Activated CD4-positive, alpha-beta T cell treated with anti-CD3 and anti-CD28 coated beads for 36 hours (primary cell): ENCODE measurements at regions not wholly inside any gene's neighbourhood (a gene's known extent, or its start where the extent isn't known, plus 50 kb on each side); places are given as distances from the start of the nearest gene placed in this dataset.

ENCODE experiments used
- ATAC-seq: fragments of 200-7000 bp; cut with Tn5 transposase; one replicate; pipeline ENCODE4 v1.10.0; 2021; ENCODE audit warnings: mild to moderate bottlenecking, moderate library complexity
- CTCF ChIA-PET: fragments of 350-600 bp; sonication (Branson Sonifier 250); formaldehyde crosslinking; loops from one replicate; lab custom pipeline; 2021; ENCODE audit warnings: antibody characterized with exemption; lab: Charles Lee
- POLR2A ChIA-PET: fragments of 350-600 bp; sonication (Branson Sonifier 250); formaldehyde crosslinking; loops from one replicate; lab custom pipeline; 2021; ENCODE audit warnings: antibody characterized with exemption, inconsistent platforms; lab: Charles Lee
- DNase-seq: peaks from one replicate; pipeline ENCODE4 v3.0.0-alpha.2; 2020
- H3K27ac Mint-ChIP-seq: one replicate; pipeline ENCODE4 v1.8.0; 2021; ENCODE audit warnings: mixed read lengths
- H3K27me3 Mint-ChIP-seq: one replicate; pipeline ENCODE4 v1.8.0; 2021; ENCODE audit warnings: mixed read lengths
- H3K36me3 Mint-ChIP-seq: one replicate; pipeline ENCODE4 v1.8.0; 2021; ENCODE audit warnings: low read depth, mixed read lengths
- H3K4me1 Mint-ChIP-seq: one replicate; pipeline ENCODE4 v1.8.0; 2021; ENCODE audit warnings: mixed read lengths
- H3K4me3 Mint-ChIP-seq: one replicate; pipeline ENCODE4 v1.8.0; 2021; ENCODE audit warnings: mild to moderate bottlenecking, moderate library complexity, mixed read lengths
- H3K9me3 Mint-ChIP-seq: one replicate; pipeline ENCODE4 v1.8.0; 2021; ENCODE audit warnings: low read depth, mixed read lengths
- intact Hi-C, 2 experiments: fragments of 100-400 bp; cut with DNase I in 1 of 2; cut with micrococcal nuclease in 1 of 2; formaldehyde crosslinking; loops; one replicate each; pipeline versions ENCODE4 v1.14.2 to v1.15.1; 2022 to 2024; cut with DNase I, micrococcal nuclease

DNA sequence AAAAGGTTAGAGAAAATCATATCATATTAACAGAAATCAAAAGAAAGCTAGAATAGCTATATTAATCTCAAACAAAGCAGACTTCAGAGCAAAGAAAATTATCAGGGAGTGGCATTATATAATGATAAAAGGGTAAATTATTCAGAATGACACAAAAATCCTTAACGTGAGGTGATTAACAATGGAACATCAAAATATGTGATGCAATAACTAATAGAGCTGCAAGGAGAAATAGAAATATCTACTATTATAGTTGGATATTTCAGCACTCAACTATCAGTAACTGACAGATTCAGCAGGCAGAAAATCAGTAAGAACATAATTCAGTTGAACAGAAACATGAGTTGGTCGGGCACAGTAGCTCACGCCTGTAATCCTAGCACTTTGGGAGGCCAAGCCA, 275.1 kb upstream of the FSIP2 start:
- H3K4me1 Mint-ChIP-seq = no peaks in the 10 kb centered on the region
- H3K36me3 Mint-ChIP-seq = no peaks in the 10 kb centered on the region
- DNase-seq (no peak), ATAC-seq (no peak)
- intact Hi-C loops = no loop called here
- H3K9me3 Mint-ChIP-seq = peaks cover 5% of the 10 kb centered on the region
- no peaks in the 10 kb centered on the region for H3K27me3 Mint-ChIP-seq
- no peak overlapping the region for H3K27ac Mint-ChIP-seq
- CTCF ChIA-PET = no interaction called here
- POLR2A ChIA-PET = no interaction called here
- H3K4me3 Mint-ChIP-seq = no peak overlapping the region

DNA sequence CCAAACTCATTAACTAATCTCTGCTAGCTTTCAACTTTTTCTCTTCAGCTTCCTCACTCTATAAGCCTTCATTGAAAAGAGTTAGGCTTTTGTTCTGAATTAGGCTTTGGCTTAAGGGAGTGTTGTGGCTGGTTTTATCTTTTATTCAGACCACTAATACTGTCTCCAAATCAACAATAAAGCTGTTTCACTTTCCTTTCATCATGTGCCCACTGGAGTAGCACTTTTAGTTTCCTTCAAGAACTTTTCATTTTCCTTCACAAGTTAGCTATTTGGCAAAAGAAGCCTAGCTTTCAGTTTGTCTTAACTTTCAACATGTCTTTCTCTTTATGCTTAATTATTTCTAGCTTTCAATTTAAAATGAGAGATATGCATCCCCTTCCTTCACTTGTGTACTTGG, 271.7 kb upstream of the FSIP2 start:
- POLR2A ChIA-PET = no interaction called here
- ATAC-seq = no peak

GRCh38 chr2:185471441-185471840, 267.2 kb upstream of the FSIP2 start:
- ATAC-seq (no peak), DNase-seq (no peak)
- CTCF ChIA-PET = no interaction called here
- H3K4me1 Mint-ChIP-seq = no peaks in the 10 kb centered on the region
- no peak overlapping the region for H3K27ac Mint-ChIP-seq
- H3K36me3 Mint-ChIP-seq = no peaks in the 10 kb centered on the region
- no peaks in the 10 kb centered on the region for H3K9me3 Mint-ChIP-seq
- intact Hi-C loops = no loop called here
- no peak overlapping the region for H3K4me3 Mint-ChIP-seq
- POLR2A ChIA-PET = no interaction called here
- no peaks in the 10 kb centered on the region for H3K27me3 Mint-ChIP-seq

More for the DNA sequence above, 271.7 kb upstream of the FSIP2 start:
- Mint-ChIP-seq H3K27ac (no peak overlapping the region), H3K36me3 (no peaks in the 10 kb centered on the region), H3K4me1 (no peaks in the 10 kb centered on the region), H3K9me3 (peaks cover 5% of the 10 kb centered on the region), H3K4me3 (no peak overlapping the region), H3K27me3 (no peaks in the 10 kb centered on the region)
- intact Hi-C loops = no loop called here
- CTCF ChIA-PET = interaction anchor here (0.6 kb wide), 1 partner anchor 321 kb away, joined by 3 read pairs; no protein-coding TSS in a partner anchor
- no peak for DNase-seq

- H3K27ac Mint-ChIP-seq = no peak overlapping the region
- no peaks in the 10 kb centered on the region for H3K9me3 Mint-ChIP-seq
- no peaks in the 10 kb centered on the region for H3K27me3 Mint-ChIP-seq
- intact Hi-C loops = no loop called here
- ATAC-seq (no peak), DNase-seq (no peak)
- H3K4me1 Mint-ChIP-seq = no peaks in the 10 kb centered on the region
- POLR2A ChIA-PET = no interaction called here
- CTCF ChIA-PET = no interaction called here
- no peaks in the 10 kb centered on the region for H3K36me3 Mint-ChIP-seq
- no peak overlapping the region for H3K4me3 Mint-ChIP-seq
Observed at GRCh38 chr2:185472574-185472973, 266.0 kb upstream of the FSIP2 start.

- no peak overlapping the region for H3K27ac Mint-ChIP-seq
- H3K36me3 Mint-ChIP-seq = no peaks in the 10 kb centered on the region
- intact Hi-C loops = no loop called here
- DNase-seq = no peak
- no peak overlapping the region for H3K4me3 Mint-ChIP-seq
- ChIA-PET POLR2A (no interaction called here), CTCF (no interaction called here)
- no peaks in the 10 kb centered on the region for H3K4me1 Mint-ChIP-seq
- no peak for ATAC-seq
- no peaks in the 10 kb centered on the region for H3K9me3 Mint-ChIP-seq
- no peaks in the 10 kb centered on the region for H3K27me3 Mint-ChIP-seq
Observed at GRCh38 chr2:185473838-185474237, 264.8 kb upstream of the FSIP2 start.

GRCh38 chr2:185475914-185476313, 262.7 kb upstream of the FSIP2 start:
- Mint-ChIP-seq H3K27me3 (no peaks in the 10 kb centered on the region), H3K36me3 (no peaks in the 10 kb centered on the region), H3K27ac (no peak overlapping the region), H3K4me1 (no peaks in the 10 kb centered on the region), H3K9me3 (no peaks in the 10 kb centered on the region), H3K4me3 (no peak overlapping the region)
- intact Hi-C loops = no loop called here
- no peak for ATAC-seq
- no peak for DNase-seq
- CTCF ChIA-PET = no interaction called here
- POLR2A ChIA-PET = no interaction called here

- CTCF ChIA-PET = no interaction called here
- ATAC-seq = no peak
- Mint-ChIP-seq H3K36me3 (no peaks in the 10 kb centered on the region), H3K4me1 (no peaks in the 10 kb centered on the region), H3K9me3 (peaks cover 2% of the 10 kb centered on the region), H3K4me3 (no peak overlapping the region), H3K27me3 (no peaks in the 10 kb centered on the region), H3K27ac (no peak overlapping the region)
- intact Hi-C loops = no loop called here
- POLR2A ChIA-PET = no interaction called here
- no peak for DNase-seq
Observed at GRCh38 chr2:185477452-185477851, 261.2 kb upstream of the FSIP2 start.

GRCh38 chr2:185484602-185485001, 254.0 kb upstream of the FSIP2 start:
- Mint-ChIP-seq H3K9me3 (peaks cover 10% of the 10 kb centered on the region), H3K4me3 (no peak overlapping the region), H3K36me3 (no peaks in the 10 kb centered on the region), H3K4me1 (no peaks in the 10 kb centered on the region), H3K27me3 (no peaks in the 10 kb centered on the region), H3K27ac (no peak overlapping the region)
- ATAC-seq = no peak
- ChIA-PET CTCF (no interaction called here), POLR2A (no interaction called here)
- intact Hi-C loops = no loop called here
- DNase-seq = no peak

- Mint-ChIP-seq H3K9me3 (peaks cover 10% of the 10 kb centered on the region), H3K27ac (no peak overlapping the region), H3K4me3 (no peak overlapping the region), H3K36me3 (no peaks in the 10 kb centered on the region), H3K4me1 (no peaks in the 10 kb centered on the region), H3K27me3 (no peaks in the 10 kb centered on the region)
- CTCF ChIA-PET = interaction anchor here (1.0 kb wide), 1 partner anchor 17 kb away, joined by 3 read pairs; no protein-coding TSS in a partner anchor
- POLR2A ChIA-PET = no interaction called here
- no peak for DNase-seq
- no peak for ATAC-seq
- intact Hi-C loops = no loop called here
Observed at GRCh38 chr2:185502351-185502750, 236.3 kb upstream of the FSIP2 start.

- DNase-seq (no peak), ATAC-seq (no peak)
- Mint-ChIP-seq H3K4me3 (no peak overlapping the region), H3K36me3 (no peaks in the 10 kb centered on the region), H3K9me3 (peaks cover 31% of the 10 kb centered on the region), H3K27ac (no peak overlapping the region), H3K4me1 (no peaks in the 10 kb centered on the region), H3K27me3 (no peaks in the 10 kb centered on the region)
- intact Hi-C loops = no loop called here
- CTCF ChIA-PET = interaction anchor here (1.0 kb wide), 1 partner anchor 13 kb away, joined by 3 read pairs; no protein-coding TSS in a partner anchor
- POLR2A ChIA-PET = no interaction called here
Observed at GRCh38 chr2:185507719-185508118, 230.9 kb upstream of the FSIP2 start.

DNA sequence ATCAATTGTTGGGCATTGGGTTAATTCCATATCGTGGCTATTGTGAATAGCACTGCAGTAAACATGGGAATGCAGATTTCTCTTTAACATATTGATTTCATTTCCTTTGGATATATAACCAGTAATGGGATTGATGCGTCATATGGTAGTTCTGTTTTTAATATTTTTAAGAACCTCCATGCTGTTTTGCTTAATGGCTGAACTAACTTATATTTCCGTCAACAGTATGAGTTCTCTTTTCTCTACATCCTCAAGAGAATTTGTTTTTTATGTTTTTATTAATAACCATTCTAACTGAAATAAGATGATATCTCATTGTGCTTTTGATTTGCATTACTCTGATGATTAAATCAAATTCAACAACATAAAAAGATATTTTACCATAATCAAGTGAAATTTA, 228.5 kb upstream of the FSIP2 start:
- Mint-ChIP-seq H3K9me3 (peaks cover 27% of the 10 kb centered on the region), H3K27ac (no peak overlapping the region), H3K36me3 (no peaks in the 10 kb centered on the region), H3K27me3 (no peaks in the 10 kb centered on the region), H3K4me3 (no peak overlapping the region), H3K4me1 (no peaks in the 10 kb centered on the region)
- intact Hi-C loops = no loop called here
- POLR2A ChIA-PET = no interaction called here
- DNase-seq = no peak
- no peak for ATAC-seq
- CTCF ChIA-PET = interaction anchor here (0.5 kb wide), 1 partner anchor 729 kb away, joined by 3 read pairs; no protein-coding TSS in a partner anchor

GRCh38 chr2:185511925-185512324, 226.7 kb upstream of the FSIP2 start:
- Mint-ChIP-seq H3K9me3 (peaks cover 28% of the 10 kb centered on the region), H3K4me3 (no peak overlapping the region), H3K27ac (no peak overlapping the region), H3K27me3 (no peaks in the 10 kb centered on the region), H3K36me3 (no peaks in the 10 kb centered on the region), H3K4me1 (no peaks in the 10 kb centered on the region)
- ChIA-PET CTCF (no interaction called here), POLR2A (no interaction called here)
- intact Hi-C loops = no loop called here
- no peak for DNase-seq
- ATAC-seq = no peak

DNA sequence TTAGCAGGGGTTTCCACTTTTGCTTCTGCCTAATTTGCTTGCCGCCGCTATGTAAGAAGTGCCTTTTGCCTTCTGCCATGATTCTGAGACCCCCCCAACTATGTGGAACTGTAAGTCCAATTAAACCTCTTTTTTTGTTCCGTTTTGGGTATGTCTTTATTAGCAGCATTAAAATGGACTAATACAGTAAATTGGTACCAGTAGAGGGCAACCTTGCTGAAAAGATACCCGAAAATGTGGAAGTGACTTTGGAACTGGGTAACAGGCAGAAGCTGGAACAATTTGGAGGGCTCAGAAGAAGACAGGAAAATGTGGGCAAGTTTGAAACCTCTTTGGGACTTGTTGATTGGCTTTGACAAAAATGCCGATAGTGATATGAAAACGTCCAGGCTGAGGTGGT, 216.1 kb upstream of the FSIP2 start:
- peaks cover 8% of the 10 kb centered on the region for H3K9me3 Mint-ChIP-seq
- intact Hi-C loops = no loop called here
- no peaks in the 10 kb centered on the region for H3K27me3 Mint-ChIP-seq
- no peaks in the 10 kb centered on the region for H3K4me1 Mint-ChIP-seq
- ChIA-PET POLR2A (no interaction called here), CTCF (no interaction called here)
- peaks cover 1% of the 10 kb centered on the region for H3K36me3 Mint-ChIP-seq
- no peak overlapping the region for H3K27ac Mint-ChIP-seq
- no peak overlapping the region for H3K4me3 Mint-ChIP-seq
- DNase-seq = no peak
- ATAC-seq = no peak
